Neural cell (in vitro differentiated cells): ENCODE measurements at regions not wholly inside any gene's neighbourhood (a gene's known extent, or its start where the extent isn't known, plus 50 kb on each side); places are given as distances from the start of the nearest gene placed in this dataset.

ENCODE experiments used
- H2AFZ ChIP-seq: fragments of 200-600, 300-800 bp; sonication (generic), shearing (Covaris generic); 2 replicates; pipeline ENCODE4 v1.6.0; 2014; ENCODE audit warnings: low read depth, mild to moderate bottlenecking, antibody characterized with exemption, low read length, moderate library complexity
- H3F3A ChIP-seq: fragments of 200-600 bp; shearing (Covaris generic); 2 replicates; pipeline ENCODE4 v1.6.1; 2016; ENCODE audit warnings: mild to moderate bottlenecking, moderate library complexity, mixed read lengths, antibody characterized with exemption, low read length; ENCODE audit not compliant: insufficient read depth, poor library complexity, severe bottlenecking
- H3K27ac ChIP-seq: fragments of 200-600, 300-800 bp; sonication (generic), shearing (Covaris generic); 2 replicates; pipeline ENCODE4 v1.5.1; 2014; ENCODE audit warnings: mild to moderate bottlenecking, low read length, moderate library complexity
- H3K27me3 ChIP-seq: fragments of 300-800, 200-600 bp; sonication (generic), shearing (Covaris generic); 2 replicates; pipeline ENCODE4 v1.6.0; 2014; ENCODE audit warnings: mild to moderate bottlenecking, low read depth, low read length, moderate library complexity; ENCODE audit not compliant: insufficient read depth
- H3K36me3 ChIP-seq: fragments of 300-800, 200-600 bp; sonication (generic), shearing (Covaris generic); 2 replicates; pipeline ENCODE4 v1.5.1; 2014; ENCODE audit warnings: mild to moderate bottlenecking, antibody characterized with exemption, low read length, moderate library complexity; ENCODE audit not compliant: insufficient read depth
- H3K4me2 ChIP-seq: fragments of 300-800, 200-600 bp; sonication (generic), shearing (Covaris generic); 2 replicates; pipeline ENCODE4 v1.6.0; 2014; ENCODE audit warnings: mild to moderate bottlenecking, low read length
- H3K4me3 ChIP-seq: fragments of 300-800, 200-600 bp; sonication (generic), shearing (Covaris generic); 2 replicates; pipeline ENCODE4 v1.5.1; 2014; ENCODE audit warnings: mild to moderate bottlenecking, low read length, moderate library complexity
- H3K79me2 ChIP-seq: fragments of 200-600 bp; shearing (Covaris generic); replicated peaks from 2 replicates; pipeline ENCODE4 v1.6.0; 2014; ENCODE audit warnings: mild to moderate bottlenecking, low read length, moderate library complexity; ENCODE audit not compliant: insufficient read depth
- H3K9ac ChIP-seq: fragments of 300-800, 200-600 bp; sonication (generic), shearing (Covaris generic); 2 replicates; pipeline ENCODE4 v1.6.1; 2016; ENCODE audit warnings: mild to moderate bottlenecking, low read length, mixed read lengths
- H3K9me2 ChIP-seq: fragments of 200-600 bp; shearing (Covaris generic); 2 replicates; pipeline ENCODE4 v1.6.1; 2016; ENCODE audit warnings: mild to moderate bottlenecking, low read length, mixed read lengths; ENCODE audit not compliant: insufficient read depth
- H3K9me3 ChIP-seq: fragments of 200-600, 300-800 bp; sonication (generic), shearing (Covaris generic); 2 replicates; pipeline ENCODE4 v1.6.1; 2016; ENCODE audit warnings: mild to moderate bottlenecking, mixed run types, low read length, moderate library complexity, mixed read lengths
- H4K20me1 ChIP-seq: fragments of 200-600 bp; shearing (Covaris generic); 2 replicates; pipeline ENCODE4 v1.6.1; 2016; ENCODE audit warnings: mild to moderate bottlenecking, mixed run types; ENCODE audit not compliant: insufficient read depth
- CTCF ChIP-seq: fragments of 450-650 bp; IDR thresholded peaks from 2 replicates; pipeline ENCODE4 v1.5.1; 2014; ENCODE audit warnings: antibody characterized with exemption, mild to moderate bottlenecking, moderate library complexity; ENCODE audit not compliant: poor library complexity, severe bottlenecking
- EP300 ChIP-seq: fragments of 450-650 bp; conservative IDR thresholded peaks from 2 replicates; pipeline ENCODE4 v1.6.1; 2014; ENCODE audit warnings: antibody characterized with exemption, mild to moderate bottlenecking, moderate library complexity; ENCODE audit not compliant: poor library complexity, severe bottlenecking
- EZH2 ChIP-seq: fragments of 200-600, 300-800 bp; shearing (Covaris generic), sonication (generic); IDR thresholded peaks from 2 replicates; pipeline ENCODE4 v1.6.1; 2014; ENCODE audit warnings: antibody characterized with exemption, low read length, borderline replicate concordance, mild to moderate bottlenecking; ENCODE audit not compliant: insufficient read depth, poor library complexity, severe bottlenecking
- MXI1 ChIP-seq: fragments of 450-650 bp; conservative IDR thresholded peaks from 2 replicates; pipeline ENCODE4 v1.6.1; 2014; ENCODE audit warnings: antibody characterized with exemption, mild to moderate bottlenecking; ENCODE audit not compliant: poor library complexity, severe bottlenecking
- POLR2AphosphoS5 ChIP-seq: IDR thresholded peaks from 2 replicates; pipeline ENCODE4 v1.6.1; 2012
- RAD21 ChIP-seq: fragments of 450-650 bp; conservative IDR thresholded peaks from 2 replicates; pipeline ENCODE4 v1.6.1; 2014; ENCODE audit warnings: antibody characterized with exemption, mild to moderate bottlenecking, moderate library complexity
- REST ChIP-seq: IDR thresholded peaks from 2 replicates; pipeline ENCODE4 v1.6.1; 2012; ENCODE audit warnings: borderline replicate concordance
- SMC3 ChIP-seq: fragments of 450-650 bp; conservative IDR thresholded peaks from 2 replicates; pipeline ENCODE4 v1.6.1; 2014; ENCODE audit warnings: antibody characterized with exemption, mild to moderate bottlenecking, moderate library complexity; ENCODE audit not compliant: poor library complexity
- TAF1 ChIP-seq: IDR thresholded peaks from 2 replicates; pipeline ENCODE4 v1.6.1; 2012; ENCODE audit warnings: low read depth

- Histone ChIP-seq H3K79me2 (no peaks in the 10 kb centered on the region), H3F3A (no peaks in the 10 kb centered on the region), H4K20me1 (no peaks in the 10 kb centered on the region), H3K4me3 (no peak overlapping the region), H3K27me3 (no peaks in the 10 kb centered on the region), H3K9me2 (no peaks in the 10 kb centered on the region), H2AFZ (no peak overlapping the region), H3K27ac (no peak overlapping the region), H3K36me3 (no peaks in the 10 kb centered on the region), H3K9ac (no peak overlapping the region), H3K9me3 (no peaks in the 10 kb centered on the region), H3K4me2 (no peak overlapping the region)
- TF ChIP-seq EZH2 (no peak), TAF1 (no peak), POLR2AphosphoS5 (no peak), RAD21 (no peak), CTCF (no peak), SMC3 (no peak), EP300 (no peak), MXI1 (no peak), REST (no peak)
Observed at GRCh38 chr10:130747946-130748345, 563.6 kb downstream of the TCERG1L start.

- H3K27me3 ChIP-seq: no peaks in the 10 kb centered on the region
- no peak for TF ChIP-seq RAD21
- TF ChIP-seq EP300: no peak
- TF ChIP-seq MXI1: no peak
- no peak for TF ChIP-seq SMC3
- TF ChIP-seq CTCF: no peak
- TF ChIP-seq POLR2AphosphoS5: no peak
- no peak for TF ChIP-seq TAF1
- no peak for TF ChIP-seq EZH2
- TF ChIP-seq REST: no peak
- H3K4me2 ChIP-seq: no peak overlapping the region
- H4K20me1 ChIP-seq: no peaks in the 10 kb centered on the region
- H3K27ac ChIP-seq: no peak overlapping the region
- no peaks in the 10 kb centered on the region for H3K9me3 ChIP-seq
- no peak overlapping the region for H3K4me3 ChIP-seq
- H3K36me3 ChIP-seq: no peaks in the 10 kb centered on the region
- no peaks in the 10 kb centered on the region for H3K79me2 ChIP-seq
- H2AFZ ChIP-seq: no peak overlapping the region
- no peak overlapping the region for H3K9ac ChIP-seq
- no peaks in the 10 kb centered on the region for H3F3A ChIP-seq
- H3K9me2 ChIP-seq: no peaks in the 10 kb centered on the region
Observed at GRCh38 chr10:130748409-130749057, 563.0 kb downstream of the TCERG1L start.
